HPDE6-E6E7 (cell line): ENCODE measurements at regions not wholly inside any gene's neighbourhood (a gene's known extent, or its start where the extent isn't known, plus 50 kb on each side); places are given as distances from the start of the nearest gene placed in this dataset.
"Not testable (repeated sequence)": the region's sequence is repeated elsewhere in the genome, so short reads cannot be mapped to it uniquely, and the experiment has no call there.

ENCODE experiments used
- DNase-seq: peaks from one replicate; pipeline ENCODE4 v3.0.0; 2011; ENCODE audit warnings: missing footprints; ENCODE audit errors: extremely low spot score

DNA sequence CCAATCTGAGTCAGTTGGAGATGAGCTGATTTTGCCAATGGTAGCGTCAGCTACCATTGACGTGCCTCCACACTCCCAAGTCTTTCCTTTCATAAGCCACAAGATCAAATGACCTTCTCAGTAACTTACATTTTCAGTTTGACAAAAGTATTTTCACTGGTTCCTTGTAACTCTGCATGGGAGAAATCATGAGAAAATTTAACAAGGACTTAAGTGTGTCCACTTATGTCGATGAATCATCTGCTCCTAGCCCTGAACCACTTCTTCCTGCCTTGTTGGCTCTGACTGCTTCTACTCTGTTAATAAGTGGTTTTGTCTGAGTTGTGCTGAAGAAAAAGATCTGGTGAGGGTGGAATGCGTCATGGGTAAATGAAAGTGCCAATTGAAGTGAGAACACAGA lies 101.2 kb downstream of the NFKBIZ start:
- no peak for DNase-seq

DNA sequence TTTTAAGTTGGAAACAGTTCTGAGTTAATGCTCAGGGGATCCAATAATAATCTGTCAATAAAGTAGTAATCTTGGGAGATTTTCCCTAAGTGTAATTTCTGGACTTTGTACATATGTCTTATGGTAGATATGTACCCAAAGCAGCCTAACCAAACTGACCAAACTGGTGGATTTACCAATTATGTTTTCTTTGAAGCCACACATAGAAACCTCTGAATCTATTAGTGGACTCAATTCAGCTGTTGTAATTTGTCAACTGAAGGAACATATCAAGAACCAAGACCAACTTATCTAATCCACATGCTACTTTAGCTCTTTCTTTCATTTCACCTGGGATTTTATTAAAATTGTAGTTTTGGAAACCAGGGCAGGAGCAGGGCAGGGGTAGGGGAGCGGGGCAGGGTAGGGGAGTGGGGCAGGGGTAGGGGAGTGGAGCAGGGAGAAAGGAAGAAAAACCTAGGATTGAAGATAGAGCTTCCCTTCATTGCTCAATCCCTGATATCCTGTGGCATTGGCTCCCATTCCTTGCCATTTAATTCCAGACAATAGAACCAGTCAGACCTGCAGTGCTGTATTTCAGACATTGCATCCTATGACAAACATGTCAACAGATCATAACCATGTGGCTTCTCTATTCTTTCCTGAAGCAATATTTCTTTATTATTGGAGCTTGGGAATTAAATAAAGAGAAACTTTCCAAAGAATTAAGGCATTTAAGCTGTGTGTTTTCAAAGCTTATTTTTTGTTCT lies 101.8 kb downstream of the NFKBIZ start:
- peak; percentile 35 for DNase-seq

DNA sequence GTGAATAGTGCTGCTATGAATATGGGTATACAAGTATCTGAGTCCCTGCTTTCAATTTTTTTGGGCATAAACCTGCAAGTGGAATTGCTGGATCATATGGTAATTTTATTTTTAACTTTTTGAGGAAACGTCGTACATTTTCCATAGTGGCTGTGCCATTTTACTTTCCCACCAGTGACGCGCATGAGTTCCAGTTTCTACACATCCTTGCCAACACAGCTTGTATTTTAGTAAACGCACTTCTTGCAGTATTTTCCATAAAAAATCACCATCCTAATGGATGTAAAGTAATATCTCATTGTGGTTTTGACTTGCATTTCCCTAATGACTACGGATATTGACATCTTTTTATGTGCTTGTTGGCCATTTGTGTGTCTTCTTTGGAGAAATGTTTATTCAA lies 105.0 kb downstream of the NFKBIZ start:
- no peak for DNase-seq

DNA sequence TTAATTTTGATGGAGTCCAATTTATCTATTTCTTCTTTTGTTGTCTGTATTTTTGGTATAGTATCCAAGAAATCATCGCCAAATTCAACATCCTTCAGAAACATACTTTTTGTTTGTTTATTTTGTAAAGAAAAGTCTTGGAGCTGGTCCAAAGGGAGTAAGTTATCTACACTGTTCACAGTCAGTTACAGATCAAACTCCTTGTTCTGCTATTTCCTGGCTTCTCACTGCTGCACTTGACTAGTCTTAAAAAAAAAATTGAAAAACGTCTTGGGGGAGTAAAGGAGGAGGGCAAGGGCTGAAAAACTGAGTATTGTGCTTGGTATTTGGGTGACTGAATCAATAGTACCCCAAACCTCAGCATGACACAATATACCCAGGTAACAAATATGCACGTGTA lies 105.6 kb downstream of the NFKBIZ start:
- no peak for DNase-seq

DNA sequence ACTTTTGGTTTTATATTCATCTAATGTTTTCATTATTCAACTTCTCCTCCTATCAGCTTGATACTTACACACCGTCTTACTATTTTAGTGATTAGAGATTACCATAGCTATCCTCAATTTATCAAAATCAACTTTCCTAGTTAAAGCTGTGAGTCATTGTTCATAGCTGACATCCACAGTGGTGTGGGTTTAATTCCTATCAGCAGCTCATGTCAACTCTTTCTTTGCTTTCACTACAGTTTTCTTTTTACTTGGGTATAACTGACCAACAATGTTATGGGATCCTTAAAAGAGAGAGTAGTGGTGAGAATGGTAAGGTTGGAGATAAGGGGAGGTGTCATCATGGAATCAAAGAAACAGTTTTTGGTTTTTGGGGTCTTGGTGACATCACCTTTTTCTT lies 112.7 kb downstream of the NFKBIZ start:
- DNase-seq = no peak

GRCh38 chr3:101963902-101964362 lies 114.6 kb downstream of the NFKBIZ start:
- DNase-seq = peak; percentile 50

DNA sequence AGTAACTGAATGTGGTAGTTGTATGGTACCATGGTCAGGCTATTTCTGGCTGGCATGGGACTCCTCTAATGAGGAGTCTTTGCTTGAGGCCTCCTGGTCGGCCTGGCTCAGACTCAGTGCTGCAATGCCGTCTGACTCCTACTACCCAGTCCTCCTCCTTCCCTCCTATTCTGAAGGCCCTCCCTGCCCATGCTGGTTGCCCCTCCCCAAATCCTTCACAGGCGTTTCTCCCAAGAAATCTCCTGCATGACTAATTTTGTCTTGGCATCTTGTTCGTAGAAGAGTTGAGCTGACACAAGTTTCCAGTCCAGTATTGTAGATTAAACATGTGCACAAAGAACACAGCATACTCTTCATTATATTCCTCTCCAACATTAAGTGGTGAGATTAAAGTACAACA lies 115.5 kb downstream of the NFKBIZ start:
- DNase-seq = no peak

GRCh38 chr3:101966226-101966625 lies 116.9 kb downstream of the NFKBIZ start:
- DNase-seq = no peak

- no peak for DNase-seq
These were observed 120.9 kb downstream of the NFKBIZ start for GRCh38 chr3:101970212-101970611.

- DNase-seq = no peak
These were observed 121.6 kb downstream of the NFKBIZ start for GRCh38 chr3:101970905-101971304.

DNA sequence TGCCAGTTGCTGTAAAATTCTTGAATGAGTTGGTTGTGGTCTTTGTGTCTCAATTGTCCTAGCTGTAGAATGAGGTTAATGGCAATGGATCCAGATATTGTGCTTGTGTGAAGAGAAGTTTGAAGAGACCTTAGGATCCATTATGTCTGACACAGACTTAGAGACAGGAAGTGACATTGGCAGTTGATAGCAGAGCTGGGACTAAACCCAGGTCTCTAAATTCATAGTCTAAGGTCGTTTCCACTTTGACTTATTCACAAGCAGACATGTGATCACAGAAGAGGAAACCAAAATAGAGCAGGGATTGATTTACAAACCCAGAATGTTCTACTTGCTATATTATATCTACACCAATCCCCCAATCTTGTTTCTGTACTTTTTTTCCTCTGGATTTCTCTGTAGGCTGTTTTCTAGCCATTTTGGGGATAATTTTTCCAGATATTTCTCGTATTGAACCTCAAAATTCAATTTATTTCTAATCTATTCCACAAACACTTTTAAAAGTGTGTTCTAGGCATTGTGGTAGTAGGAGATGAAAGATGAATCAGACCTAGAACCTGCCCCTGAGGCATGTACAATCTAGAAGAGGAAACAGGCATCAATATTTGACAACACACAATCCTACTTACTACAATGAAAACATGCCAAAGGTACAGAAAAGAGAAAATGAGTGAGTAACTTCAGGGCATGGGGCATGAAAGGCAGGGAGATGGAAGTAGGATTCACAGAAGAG lies 123.3 kb downstream of the NFKBIZ start:
- no peak for DNase-seq

DNA sequence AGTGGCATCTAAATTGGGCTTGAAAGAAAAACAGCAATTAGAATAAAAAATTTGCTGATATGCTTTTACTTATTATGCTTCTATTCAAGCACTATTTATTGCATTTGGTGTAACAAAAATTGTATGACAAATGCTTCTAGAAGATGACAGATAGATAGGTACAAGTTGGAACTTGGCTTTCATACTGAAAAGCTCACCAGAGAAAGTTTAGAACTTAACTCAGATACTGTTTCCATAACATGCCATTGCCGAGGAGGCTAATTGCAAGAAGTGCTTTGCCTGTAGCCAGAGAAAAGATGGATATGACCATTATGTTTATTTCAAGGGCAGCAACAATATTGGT lies 123.8 kb downstream of the NFKBIZ start:
- no peak for DNase-seq

DNA sequence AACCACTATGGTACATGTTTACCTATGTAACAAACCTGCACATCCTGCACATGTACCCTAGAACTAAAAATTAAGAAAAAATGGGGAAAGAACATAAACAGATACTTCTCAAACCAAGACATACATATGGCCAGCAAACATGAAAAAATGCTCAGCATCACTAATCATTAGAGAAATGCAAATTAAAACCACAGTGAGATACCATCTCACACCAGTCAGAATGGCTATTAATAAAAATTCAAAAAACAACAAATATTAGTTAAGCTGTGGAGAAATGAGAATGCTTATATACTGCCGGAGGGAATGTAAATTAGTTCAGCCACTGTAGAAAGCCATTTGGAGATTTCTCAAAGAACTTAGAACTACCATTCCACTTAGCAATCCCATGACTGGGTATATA lies 126.1 kb downstream of the NFKBIZ start:
- DNase-seq = not testable (repeated sequence)

DNA sequence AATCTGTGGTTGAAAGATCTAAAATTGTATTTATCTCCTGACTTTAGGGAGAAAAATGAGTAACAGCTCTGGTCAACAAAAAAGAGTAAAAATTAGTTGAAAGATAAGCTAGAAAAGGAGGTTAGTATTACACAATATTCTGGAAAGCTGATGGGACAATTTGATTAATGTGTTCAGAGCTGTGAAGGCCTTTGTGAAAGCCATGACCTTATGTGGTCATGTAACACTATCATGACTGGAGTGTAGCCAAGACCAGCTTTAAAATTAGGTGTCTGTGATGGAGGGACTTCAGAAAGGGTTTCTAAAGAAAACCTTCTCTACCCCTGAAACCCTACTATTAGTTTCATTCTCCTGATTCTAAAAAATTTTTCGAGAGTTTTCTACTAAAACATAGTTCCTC lies 127.2 kb downstream of the NFKBIZ start:
- DNase-seq = no peak

GRCh38 chr3:101978348-101978747 lies 129.0 kb downstream of the NFKBIZ start:
- DNase-seq = no peak

- DNase-seq = no peak
These were observed 129.7 kb downstream of the NFKBIZ start for GRCh38 chr3:101979033-101979432.

DNA sequence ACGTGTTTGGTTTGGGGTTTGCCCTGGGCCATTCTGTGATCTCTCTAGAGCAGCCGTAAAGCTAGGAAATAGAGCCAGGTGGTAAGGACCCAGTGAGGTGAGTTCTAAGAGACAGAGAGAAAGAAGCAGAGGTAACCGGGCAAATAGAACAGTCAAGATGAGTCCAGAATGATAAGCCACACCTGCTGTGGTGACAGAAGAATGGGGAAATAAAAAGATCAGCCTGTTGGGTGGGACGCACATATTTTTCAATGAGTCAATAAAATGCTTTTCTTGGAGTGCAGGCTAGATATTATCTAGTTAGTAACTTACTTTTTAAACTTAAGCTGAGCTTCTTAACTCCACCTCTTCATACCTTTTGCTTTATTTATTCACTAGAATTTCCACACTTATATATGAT lies 135.0 kb downstream of the NFKBIZ start:
- DNase-seq = no peak

DNA sequence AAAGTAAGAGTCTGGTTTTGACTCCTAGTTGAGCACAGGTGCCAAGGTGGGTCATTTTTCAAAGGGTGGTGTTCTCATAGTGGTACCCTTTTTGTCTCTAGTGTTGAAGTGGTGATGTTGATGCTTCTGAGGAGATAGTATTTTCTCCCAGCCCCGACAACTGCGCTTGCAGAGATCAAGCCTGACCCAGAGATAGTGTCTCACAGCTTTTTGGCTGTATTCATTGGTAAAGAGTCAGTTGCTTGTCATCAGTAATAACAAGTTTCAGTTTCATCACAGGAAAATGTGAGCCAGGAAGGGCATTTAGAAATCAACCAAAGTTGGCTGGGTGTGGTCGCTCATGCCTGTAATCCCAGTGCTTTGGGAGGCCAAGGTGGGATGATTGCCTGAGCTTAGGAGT lies 139.3 kb downstream of the NFKBIZ start:
- DNase-seq = no peak

DNA sequence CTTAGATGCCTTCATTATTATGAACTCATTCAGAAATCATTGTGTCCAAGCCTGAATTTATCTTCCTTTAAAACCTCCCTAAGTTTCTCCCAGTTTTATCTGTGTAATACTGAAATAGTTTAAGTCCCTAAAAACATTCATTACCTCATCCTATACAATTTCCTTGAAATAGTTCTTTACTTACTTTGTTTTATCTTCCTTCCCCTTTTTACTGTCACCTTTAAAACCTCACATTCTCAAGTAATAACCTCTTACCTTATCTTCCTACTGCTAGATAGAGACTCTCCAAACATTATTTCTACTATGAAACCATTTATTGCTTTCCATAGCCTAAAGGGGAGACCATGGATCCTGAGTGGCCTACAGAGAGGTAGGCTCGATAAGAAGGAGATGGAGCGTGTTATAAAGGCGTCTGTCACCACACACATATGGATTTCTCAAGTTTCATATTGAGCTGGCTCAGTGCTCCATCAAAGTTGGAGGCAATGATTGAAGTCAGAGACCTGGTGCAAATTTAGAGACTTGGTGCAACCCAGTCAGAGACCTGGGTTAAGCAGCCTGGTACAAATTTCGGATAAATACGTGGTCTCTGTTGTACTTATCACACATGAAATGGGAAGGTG lies 140.4 kb downstream of the NFKBIZ start:
- DNase-seq = no peak

DNA sequence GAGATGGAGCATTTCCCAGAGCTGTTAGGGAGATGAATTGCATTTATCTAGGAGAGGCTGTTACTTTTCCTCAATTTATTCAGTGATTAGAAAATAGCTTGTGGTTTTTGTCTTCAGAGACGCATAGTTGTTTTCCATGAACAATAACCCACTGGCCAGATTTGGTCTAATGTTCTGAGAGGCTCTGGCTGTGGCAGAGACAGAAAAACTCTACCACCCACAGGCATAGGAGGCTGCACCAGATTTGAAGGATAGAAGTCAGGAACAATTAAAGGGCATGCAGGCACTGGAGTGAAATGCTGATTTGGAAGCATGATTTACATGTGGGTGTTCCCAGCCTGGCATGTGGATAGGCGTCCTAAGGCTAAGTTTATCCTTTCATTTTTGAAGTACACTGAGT lies 143.5 kb downstream of the NFKBIZ start:
- DNase-seq = no peak

DNA sequence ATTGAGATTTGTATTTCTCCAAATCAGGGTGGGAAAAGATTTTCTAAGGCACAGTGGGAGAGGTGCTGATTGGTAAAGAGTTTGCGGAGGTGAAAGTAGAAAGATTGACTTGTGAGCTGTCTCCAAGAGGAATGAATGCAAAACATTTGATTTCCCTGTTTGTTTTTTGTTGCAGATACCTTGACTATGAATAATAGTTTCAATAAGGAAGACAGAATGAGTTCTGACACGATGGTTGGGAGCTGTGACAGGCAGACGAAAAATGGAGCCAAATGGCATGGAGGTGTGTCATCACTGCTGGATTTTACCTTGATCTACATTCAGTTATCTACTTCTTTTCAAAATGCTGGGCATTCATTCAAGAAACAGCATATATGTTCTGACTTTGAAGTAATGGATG lies 145.1 kb downstream of the NFKBIZ start:
- DNase-seq = peak; percentile 66

DNA sequence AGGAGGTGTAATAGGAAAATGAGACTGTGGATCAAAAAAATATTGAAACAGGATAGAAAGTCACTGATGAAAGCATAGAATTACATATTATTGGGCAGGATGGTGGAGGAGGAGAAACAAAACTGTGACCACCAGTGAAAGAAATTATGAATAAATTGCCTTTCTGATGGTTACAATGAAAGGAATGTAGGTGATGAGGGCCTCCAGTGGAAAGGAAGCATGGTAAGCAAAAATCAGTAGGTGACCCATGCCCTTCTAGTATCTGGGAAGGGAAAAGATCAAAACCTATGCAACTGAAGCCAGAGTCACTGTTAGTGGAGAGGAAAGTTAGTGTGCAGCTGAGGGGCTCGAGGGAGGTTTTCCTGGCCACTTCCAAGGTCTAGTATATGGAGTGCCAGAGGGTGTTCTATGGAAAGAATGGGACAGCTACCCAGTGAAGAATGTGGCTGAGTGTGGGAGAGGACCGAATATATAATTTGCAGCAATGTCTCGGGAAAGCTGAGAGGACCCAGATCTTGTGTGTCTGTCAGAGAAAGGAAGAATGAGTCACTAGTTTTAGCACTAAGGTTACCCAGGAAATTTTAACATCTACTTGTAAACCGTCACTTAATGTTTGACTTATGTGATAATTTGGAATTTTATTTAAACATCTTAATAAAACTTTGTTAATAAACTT lies 146.2 kb downstream of the NFKBIZ start:
- no peak for DNase-seq
